ENCODE measurements at regions not wholly inside any gene's neighbourhood (a gene's known extent, or its start where the extent isn't known, plus 50 kb on each side); places are given as distances from the start of the nearest gene placed in this dataset.

DNA sequence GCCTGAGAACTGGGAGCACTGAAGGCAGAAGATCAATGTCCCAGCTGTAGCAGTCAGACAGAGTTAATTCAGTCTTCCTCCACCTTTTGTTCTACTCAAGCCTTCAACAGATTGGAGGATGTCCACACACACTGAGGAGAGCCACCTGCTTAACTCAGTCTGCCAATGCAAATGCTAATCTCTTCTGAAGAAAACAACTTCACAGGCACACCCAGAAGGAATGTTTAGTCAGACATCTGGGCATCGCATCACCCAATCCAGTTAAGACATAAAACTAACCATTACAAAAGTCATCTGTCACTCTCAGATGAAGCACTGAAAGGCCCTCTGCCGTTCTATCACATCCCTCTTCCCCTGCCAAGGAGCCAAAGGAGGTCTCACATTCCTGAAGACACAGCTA lies 173.7 kb downstream of the CENPC start:
- no peaks in the 10 kb centered on the region for H3K27me3 ChIP-seq (ENCODE audit: control insufficient read depth, insufficient read depth, low read length)
- no peak for DNase-seq (ENCODE audit: low read depth)
- TF ChIP-seq, protein P1, sequence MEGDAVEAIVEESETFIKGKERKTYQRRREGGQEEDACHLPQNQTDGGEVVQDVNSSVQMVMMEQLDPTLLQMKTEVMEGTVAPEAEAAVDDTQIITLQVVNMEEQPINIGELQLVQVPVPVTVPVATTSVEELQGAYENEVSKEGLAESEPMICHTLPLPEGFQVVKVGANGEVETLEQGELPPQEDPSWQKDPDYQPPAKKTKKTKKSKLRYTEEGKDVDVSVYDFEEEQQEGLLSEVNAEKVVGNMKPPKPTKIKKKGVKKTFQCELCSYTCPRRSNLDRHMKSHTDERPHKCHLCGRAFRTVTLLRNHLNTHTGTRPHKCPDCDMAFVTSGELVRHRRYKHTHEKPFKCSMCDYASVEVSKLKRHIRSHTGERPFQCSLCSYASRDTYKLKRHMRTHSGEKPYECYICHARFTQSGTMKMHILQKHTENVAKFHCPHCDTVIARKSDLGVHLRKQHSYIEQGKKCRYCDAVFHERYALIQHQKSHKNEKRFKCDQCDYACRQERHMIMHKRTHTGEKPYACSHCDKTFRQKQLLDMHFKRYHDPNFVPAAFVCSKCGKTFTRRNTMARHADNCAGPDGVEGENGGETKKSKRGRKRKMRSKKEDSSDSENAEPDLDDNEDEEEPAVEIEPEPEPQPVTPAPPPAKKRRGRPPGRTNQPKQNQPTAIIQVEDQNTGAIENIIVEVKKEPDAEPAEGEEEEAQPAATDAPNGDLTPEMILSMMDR (IDR thresholded peaks at IDR 0.05; ENCODE audit: insufficient read depth, low read length, poor library complexity, severe bottlenecking) = no peak

DNA sequence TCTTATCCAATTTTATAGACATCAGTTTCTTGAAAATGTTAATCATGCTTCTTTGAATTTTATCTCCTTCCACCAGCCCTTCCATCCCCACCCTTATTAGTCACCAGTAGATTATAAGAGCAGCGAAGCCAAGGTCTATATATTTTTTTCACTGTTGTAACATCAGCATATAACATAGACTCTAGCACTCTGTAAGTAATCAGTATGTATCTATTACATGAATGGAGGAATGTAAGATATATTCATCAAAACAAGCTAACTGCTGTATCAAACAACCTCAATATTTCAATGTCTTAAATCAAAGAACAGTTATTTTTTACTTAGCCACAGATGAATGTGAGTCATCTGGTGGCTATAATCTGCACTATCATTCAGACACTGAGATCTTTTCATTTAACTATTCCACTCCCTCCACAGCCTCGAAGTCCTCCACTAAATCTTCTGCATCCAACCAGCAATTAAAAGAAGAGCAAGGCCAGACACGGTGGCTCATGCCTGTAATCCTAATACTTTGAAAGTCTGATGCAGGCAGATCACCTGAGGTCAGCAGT lies 178.9 kb downstream of the CENPC start:
- Histone ChIP-seq H3K4me3 (ENCODE audit: low read depth, low read length) (no peak overlapping the region), H3K27me3 (ENCODE audit: control insufficient read depth, insufficient read depth, low read length) (no peaks in the 10 kb centered on the region), H3K36me3 (ENCODE audit: control insufficient read depth, insufficient read depth, low read length) (no peaks in the 10 kb centered on the region)
- no peak for DNase-seq (ENCODE audit: low read depth)
- TF ChIP-seq, protein P1 (IDR thresholded peaks at IDR 0.05; ENCODE audit: insufficient read depth, low read length, poor library complexity, severe bottlenecking) = no peak

More for the DNA sequence above, 173.7 kb downstream of the CENPC start:
- Histone ChIP-seq H3K4me3 (ENCODE audit: low read depth, low read length) (no peak overlapping the region), H3K36me3 (ENCODE audit: control insufficient read depth, insufficient read depth, low read length) (no peaks in the 10 kb centered on the region)

DNA sequence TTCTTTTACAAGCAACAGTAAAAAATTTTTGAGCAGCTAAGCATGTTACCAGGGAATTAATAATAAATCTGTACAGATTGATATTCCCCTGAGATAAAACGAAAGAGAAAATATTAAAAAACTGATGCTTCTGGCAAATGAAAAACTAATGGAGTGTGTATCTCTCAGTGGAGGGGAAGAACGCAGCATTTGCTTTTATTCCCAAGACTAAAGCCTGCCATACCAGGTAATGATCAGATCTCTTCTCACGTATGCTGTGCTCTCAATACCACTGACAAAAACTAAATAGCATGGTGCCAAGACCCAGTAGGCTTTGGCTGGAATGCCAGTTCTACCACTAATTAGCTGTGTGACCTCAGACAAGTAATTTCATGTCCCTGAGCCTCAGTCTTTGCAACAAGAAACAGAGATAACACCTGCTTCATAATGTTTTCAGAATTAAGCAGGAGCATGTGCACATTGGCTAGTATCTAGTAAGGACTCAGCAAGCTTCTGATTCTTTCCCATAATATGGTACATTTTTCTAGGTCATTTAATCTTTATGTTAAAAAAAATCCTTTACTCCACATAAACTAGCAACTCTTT lies 179.6 kb downstream of the CENPC start:
- Histone ChIP-seq H3K36me3 (ENCODE audit: control insufficient read depth, insufficient read depth, low read length) (no peaks in the 10 kb centered on the region), H3K27me3 (ENCODE audit: control insufficient read depth, insufficient read depth, low read length) (no peaks in the 10 kb centered on the region), H3K4me3 (ENCODE audit: low read depth, low read length) (no peak overlapping the region)
- DNase-seq (ENCODE audit: low read depth) = no peak
- TF ChIP-seq, protein P1 (IDR thresholded peaks at IDR 0.05; ENCODE audit: insufficient read depth, low read length, poor library complexity, severe bottlenecking) = no peak

- Histone ChIP-seq H3K4me3 (ENCODE audit: low read depth, low read length) (no peak overlapping the region), H3K36me3 (ENCODE audit: control insufficient read depth, insufficient read depth, low read length) (no peaks in the 10 kb centered on the region), H3K27me3 (ENCODE audit: control insufficient read depth, insufficient read depth, low read length) (no peaks in the 10 kb centered on the region)
- TF ChIP-seq, protein P1 (IDR thresholded peaks at IDR 0.05; ENCODE audit: insufficient read depth, low read length, poor library complexity, severe bottlenecking) = no peak
- DNase-seq (ENCODE audit: low read depth) = no peak
Measured at GRCh38 chr4:67355806-67356205, 189.5 kb downstream of the CENPC start.

GRCh38 chr4:67346654-67347053 lies 198.6 kb downstream of the CENPC start:
- TF ChIP-seq, protein P1 (IDR thresholded peaks at IDR 0.05; ENCODE audit: insufficient read depth, low read length, poor library complexity, severe bottlenecking) = no peak
- no peak for DNase-seq (ENCODE audit: low read depth)
- H3K4me3 ChIP-seq (ENCODE audit: low read depth, low read length) = no peak overlapping the region
- no peaks in the 10 kb centered on the region for H3K27me3 ChIP-seq (ENCODE audit: control insufficient read depth, insufficient read depth, low read length)
- H3K36me3 ChIP-seq (ENCODE audit: control insufficient read depth, insufficient read depth, low read length) = no peaks in the 10 kb centered on the region
